GM18870 (cell line): ENCODE measurements at regions not wholly inside any gene's neighbourhood (a gene's known extent, or its start where the extent isn't known, plus 50 kb on each side); places are given as distances from the start of the nearest gene placed in this dataset.
"Not testable (repeated sequence)": the region's sequence is repeated elsewhere in the genome, so short reads cannot be mapped to it uniquely, and the experiment has no call there.

Experiments used
- ATAC-seq: cut with Tn5 transposase; IDR thresholded peaks from one replicate; pipeline ENCODE4 v1.9.1; 2021; ENCODE audit warnings: moderate library complexity; ENCODE audit not compliant: unreplicated experiment

DNA sequence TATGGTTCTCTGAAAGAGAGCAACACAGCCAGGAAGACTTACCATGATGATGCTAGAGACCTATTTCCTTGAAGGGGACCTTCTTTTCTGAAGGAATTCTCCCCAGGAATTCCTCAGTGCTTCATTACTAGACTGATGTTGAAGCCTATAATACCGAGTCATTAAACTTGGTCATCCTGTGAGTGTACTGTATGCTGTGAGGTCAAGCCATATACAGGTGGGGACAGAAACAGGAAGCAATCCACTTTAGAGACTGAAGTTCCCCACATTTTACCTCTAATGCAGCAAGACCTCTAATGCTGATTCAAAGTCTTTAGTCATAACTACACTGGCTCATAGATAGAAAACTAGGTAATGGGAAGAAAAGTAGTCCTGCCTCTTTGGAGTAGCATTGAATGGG, 77.1 kb upstream of the RASEF start:
- ATAC-seq: no peak

DNA sequence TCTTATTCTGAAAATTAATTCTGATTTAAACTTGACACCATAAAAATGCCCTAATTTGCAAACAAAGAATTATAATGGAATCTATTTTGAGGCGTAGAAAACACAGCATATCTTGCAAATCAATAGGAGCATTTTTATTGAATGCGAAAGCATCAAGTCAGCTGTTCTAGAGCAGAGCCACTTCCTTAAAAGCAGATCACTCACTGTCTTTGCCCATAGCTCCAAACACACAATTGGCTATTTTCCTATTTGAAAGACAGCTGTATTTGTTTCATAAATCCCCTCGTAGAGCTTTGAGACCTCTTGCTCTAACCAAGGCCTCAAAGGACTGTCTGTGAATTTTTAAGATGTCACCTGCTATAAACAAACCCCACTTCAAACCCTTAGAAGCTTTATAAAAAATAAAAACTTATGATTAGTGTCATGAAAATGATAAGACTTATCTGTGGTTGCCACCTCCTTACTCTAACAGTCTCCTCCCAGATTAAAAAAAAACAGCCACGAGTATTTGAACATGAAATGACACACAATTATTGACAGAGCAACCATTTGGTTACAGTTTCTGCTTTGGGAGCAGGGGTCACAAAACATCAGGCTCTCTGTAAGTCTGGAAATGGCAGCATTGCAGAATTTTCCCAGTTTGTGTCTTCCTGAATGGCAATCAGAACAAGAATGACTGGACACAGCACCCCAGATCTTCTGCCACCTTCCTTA, 75.6 kb upstream of the RASEF start:
- no peak for ATAC-seq

DNA sequence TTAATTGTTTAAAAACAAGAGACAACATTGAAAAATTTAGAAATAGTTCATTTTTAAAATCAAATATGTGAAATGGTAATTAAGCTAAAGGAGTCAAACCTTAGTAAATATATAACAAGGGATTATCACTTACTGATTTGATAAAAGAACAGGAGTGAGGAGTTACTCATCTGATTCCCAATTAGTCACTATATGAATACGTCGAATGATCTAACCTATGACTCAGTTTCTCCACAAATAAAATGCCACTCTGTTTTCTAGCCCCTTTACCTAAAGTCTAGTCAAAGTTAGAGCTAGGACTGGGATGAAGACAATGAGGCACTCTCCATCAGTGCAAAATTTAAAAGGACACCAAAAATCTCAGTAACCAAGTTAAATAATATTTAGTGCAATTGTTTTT, 70.4 kb upstream of the RASEF start:
- no peak for ATAC-seq

DNA sequence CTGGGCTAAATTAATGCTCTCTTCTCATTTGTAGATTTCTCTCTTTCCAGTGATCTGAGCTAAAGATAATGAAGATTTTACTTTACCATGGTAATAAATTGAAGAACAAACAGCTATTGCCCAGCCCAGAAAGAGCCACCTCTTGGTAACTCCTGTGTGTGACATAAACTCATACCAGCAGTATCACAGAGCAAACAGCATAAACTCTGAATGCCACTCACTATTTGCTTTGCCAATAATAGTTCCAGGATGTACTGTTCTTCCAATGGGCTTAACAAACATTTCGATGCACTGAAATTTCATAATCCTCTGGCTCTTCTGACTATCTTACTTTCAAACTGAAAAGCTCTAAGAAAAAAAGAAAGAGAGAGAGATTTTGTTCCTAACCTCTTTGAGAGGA, 69.8 kb upstream of the RASEF start:
- no peak for ATAC-seq

DNA sequence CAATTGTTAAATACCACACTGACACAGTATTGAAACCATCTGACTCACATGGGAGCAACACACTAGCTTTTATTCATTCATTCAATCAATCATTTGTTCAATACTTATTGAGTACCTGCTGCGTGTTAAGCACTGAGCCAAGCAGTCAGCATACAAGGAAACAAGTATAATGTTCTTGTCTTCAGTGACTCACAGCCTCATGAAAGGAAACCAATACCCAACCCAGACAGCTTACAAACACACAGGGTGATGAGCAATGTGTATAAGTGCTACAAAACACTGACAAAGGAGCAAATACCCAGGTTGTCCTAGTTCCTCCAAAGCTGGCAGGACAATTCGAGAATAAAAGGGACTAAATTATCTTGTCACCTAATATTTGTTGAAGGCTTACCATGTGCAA, 67.6 kb upstream of the RASEF start:
- ATAC-seq: no peak

DNA sequence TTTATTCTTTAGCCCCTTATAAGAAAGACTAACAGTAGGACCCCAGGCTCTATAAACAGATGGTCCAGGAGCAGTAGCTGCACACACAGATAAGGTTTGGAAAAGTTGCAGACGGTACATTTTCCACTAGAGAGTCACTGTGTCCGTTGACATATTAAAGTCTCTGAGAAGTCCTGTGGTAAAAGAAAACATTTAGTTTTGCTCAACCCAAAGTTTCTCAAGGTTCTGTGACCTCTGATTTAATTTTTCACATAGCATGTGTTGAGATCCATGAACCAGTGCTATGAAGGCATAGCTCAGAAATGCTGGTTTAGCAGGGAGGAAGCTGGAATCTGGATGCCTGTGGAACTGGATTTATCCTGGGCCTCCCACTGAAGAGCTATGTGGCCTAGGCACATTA, 62.7 kb upstream of the RASEF start:
- no peak for ATAC-seq

DNA sequence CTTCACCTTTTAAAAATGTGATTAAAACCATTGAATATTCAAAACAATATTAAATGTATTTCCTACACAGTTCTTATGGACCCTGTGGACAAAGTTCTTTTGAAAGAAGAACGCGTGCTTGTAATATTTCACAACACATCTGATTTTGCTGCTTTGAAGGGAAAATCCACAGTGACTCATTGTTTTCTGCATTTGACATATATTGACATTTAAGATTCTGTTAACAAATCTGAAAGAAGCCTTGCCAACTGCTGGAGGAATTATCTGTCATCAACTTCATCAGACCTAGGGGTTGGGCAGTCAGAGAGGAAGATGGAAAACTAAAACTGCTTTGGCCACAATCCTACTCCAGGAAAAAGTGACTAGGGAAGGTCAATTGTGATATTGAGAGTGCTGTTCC, 56.9 kb upstream of the RASEF start:
- no peak for ATAC-seq

DNA sequence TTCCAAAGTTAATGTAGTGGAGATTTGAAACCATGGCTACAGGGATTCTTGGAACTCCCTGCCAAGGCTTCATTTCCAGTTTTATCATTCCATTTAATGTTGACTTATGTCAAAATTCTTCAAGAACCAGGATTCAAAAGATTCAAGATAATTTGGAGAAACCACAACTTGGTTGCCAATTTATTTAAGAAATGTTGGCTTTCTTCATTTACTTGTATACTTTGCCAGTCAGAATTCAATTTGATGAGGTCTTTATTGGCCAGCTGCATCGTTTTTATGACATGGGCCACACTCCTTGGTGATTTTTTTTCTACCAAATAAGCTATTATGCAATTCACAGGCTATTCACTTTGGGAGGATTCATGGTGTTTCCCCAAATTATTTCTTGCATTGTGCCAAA, 53.1 kb upstream of the RASEF start:
- no peak for ATAC-seq

DNA sequence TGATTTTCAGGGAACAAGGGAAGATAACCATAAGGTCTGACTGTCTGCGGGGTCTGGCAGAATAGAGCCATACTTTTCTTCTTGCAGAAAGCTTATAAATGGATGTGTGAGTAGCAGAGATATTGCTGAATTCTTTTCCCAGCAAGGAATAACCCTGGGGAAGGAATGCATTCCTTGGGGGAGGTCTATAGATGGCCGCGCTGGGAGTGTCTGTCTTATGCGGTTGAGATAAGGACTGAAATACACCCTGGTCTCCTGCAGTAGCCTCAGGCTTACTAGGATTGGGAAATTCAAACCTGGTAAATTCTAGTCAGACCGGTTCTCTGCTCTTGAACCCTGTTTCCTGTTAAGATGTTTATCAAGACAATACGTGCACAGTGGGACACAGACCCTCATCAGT, 50.5 kb upstream of the RASEF start:
- ATAC-seq: not testable (repeated sequence)
